Activated naive CD4-positive, alpha-beta T cell treated with anti-CD3 and anti-CD28 coated beads, Interleukin-2, amount 10 ng/mL, durations not matched to agents 7 days and 5 days (primary cell): ENCODE measurements at regions not wholly inside any gene's neighbourhood (a gene's known extent, or its start where the extent isn't known, plus 50 kb on each side); places are given as distances from the start of the nearest gene placed in this dataset.

Experiments
- CTCF ChIA-PET: fragments of 350-600 bp; sonication (Branson Sonifier 250); formaldehyde crosslinking; loops from one replicate; lab custom pipeline; 2021; ENCODE audit warnings: antibody characterized with exemption; lab: Charles Lee
- DNase-seq: peaks from one replicate; pipeline ENCODE4 v3.0.0-alpha.2; 2020
- H3K27ac Mint-ChIP-seq: one replicate; pipeline ENCODE4 v1.8.0; 2021; ENCODE audit warnings: mild to moderate bottlenecking, moderate library complexity, mixed read lengths
- H3K27me3 Mint-ChIP-seq: one replicate; pipeline ENCODE4 v1.8.0; 2021; ENCODE audit warnings: mild to moderate bottlenecking, mixed read lengths
- H3K36me3 Mint-ChIP-seq: one replicate; pipeline ENCODE4 v1.8.0; 2021; ENCODE audit warnings: mixed read lengths
- H3K4me1 Mint-ChIP-seq: one replicate; pipeline ENCODE4 v1.8.0; 2021; ENCODE audit warnings: mixed read lengths
- H3K4me3 Mint-ChIP-seq: one replicate; pipeline ENCODE4 v1.8.0; 2021; ENCODE audit warnings: mild to moderate bottlenecking, moderate library complexity, mixed read lengths
- H3K9me3 Mint-ChIP-seq: one replicate; pipeline ENCODE4 v1.8.0; 2021; ENCODE audit warnings: mixed read lengths

DNA sequence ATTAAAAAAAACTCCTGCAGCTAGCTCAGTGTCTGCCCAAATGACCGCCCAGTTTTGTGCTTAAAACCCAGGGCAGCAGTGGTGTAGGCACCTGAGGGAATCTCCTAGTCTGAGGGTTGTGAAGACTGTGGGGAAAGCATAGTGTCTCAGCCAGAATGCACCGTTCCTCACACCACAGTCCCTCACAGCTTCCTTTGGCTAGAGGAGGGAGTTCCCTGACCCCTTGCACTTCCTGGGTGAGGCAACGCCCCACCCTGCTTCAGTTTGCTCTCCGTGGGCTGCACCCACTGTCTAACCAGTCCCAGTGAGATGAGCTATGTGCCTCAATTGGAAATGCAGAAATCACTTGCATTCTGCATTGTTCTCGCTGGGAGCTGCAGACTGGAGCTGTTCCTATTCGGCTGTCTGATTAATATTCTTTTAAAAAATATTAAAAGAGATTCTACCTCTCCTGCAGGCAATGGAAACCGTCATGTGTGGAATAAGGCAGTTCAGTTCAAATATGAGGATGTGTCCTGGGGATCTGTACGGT lies 645.7 kb downstream of the FGF9 start:
- H3K9me3 Mint-ChIP-seq: no peaks in the 10 kb centered on the region
- H3K27me3 Mint-ChIP-seq: no peaks in the 10 kb centered on the region
- H3K36me3 Mint-ChIP-seq: no peaks in the 10 kb centered on the region
- H3K4me3 Mint-ChIP-seq: no peak overlapping the region
- DNase-seq: no peak
- H3K27ac Mint-ChIP-seq: no peak overlapping the region
- CTCF ChIA-PET: no interaction called here
- H3K4me1 Mint-ChIP-seq: no peaks in the 10 kb centered on the region

DNA sequence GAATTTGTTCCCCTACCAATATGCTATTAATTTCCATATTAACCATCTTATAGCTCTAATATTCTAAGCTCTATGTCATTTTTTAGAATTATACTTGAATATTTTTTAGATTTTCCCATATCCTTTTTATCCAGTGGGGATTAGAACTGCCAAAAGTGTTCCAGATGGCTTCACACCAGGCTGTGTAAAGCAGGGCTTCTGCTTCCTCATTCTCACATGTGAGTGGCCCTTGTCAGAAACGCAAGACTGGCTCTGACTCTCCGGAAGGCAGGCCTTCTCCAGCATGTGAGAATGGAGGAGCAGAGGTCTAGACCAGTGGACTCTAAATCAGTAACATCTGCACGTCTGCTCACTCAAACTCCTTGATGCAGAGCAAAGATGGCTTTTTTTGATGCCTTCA lies 650.1 kb downstream of the FGF9 start:
- Mint-ChIP-seq H3K27me3 (no peaks in the 10 kb centered on the region), H3K4me1 (no peaks in the 10 kb centered on the region), H3K27ac (no peak overlapping the region), H3K9me3 (no peaks in the 10 kb centered on the region), H3K36me3 (no peaks in the 10 kb centered on the region), H3K4me3 (no peak overlapping the region)
- no peak for DNase-seq
- CTCF ChIA-PET: no interaction called here

DNA sequence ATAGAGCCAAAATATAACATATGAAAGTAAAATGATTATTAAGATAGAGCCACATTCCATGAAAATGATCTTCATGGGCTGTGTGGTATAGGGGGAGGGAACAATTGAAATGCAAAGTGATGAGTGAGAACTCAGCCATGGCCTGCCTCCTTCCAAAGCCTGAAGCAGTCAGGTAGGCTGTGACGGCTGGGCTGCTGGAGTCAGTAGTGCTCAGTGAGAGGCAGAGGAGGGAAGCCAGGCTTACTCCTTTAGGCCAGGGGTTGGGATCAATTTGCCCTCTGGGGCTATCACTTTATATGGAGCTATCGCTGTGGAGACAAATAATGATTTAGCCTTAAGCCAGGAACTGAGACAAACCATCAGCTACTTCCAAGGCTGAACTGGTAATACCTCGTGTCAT lies 654.9 kb downstream of the FGF9 start:
- no peaks in the 10 kb centered on the region for H3K9me3 Mint-ChIP-seq
- H3K36me3 Mint-ChIP-seq: no peaks in the 10 kb centered on the region
- no peak overlapping the region for H3K27ac Mint-ChIP-seq
- no peak overlapping the region for H3K4me3 Mint-ChIP-seq
- DNase-seq: no peak
- no peaks in the 10 kb centered on the region for H3K4me1 Mint-ChIP-seq
- CTCF ChIA-PET: no interaction called here
- H3K27me3 Mint-ChIP-seq: no peaks in the 10 kb centered on the region

DNA sequence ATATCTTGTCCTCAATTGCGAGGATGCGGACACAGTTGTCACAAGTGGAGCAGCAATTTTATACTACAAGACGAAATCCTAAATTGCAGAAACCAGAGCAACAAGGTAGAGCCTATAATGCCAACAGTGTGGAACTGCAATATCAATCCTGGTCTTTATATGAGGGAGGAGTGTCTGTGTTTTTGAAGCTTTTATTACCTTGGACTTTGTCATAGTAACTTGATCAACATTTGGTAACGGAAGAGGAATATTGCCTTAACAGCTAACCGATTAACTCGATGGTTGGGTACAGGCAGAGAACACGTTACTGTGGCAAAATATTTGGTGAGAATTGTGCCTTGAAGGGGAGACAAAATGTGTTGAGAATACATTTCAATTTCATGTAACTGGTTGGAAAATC lies 661.5 kb downstream of the FGF9 start:
- Mint-ChIP-seq H3K27me3 (no peaks in the 10 kb centered on the region), H3K4me3 (no peak overlapping the region), H3K4me1 (no peaks in the 10 kb centered on the region), H3K27ac (no peak overlapping the region), H3K36me3 (no peaks in the 10 kb centered on the region), H3K9me3 (no peaks in the 10 kb centered on the region)
- no peak for DNase-seq
- CTCF ChIA-PET: interaction anchor here (0.5 kb wide), 1 partner anchor 332 kb away, joined by 3 read pairs; no protein-coding TSS in a partner anchor

DNA sequence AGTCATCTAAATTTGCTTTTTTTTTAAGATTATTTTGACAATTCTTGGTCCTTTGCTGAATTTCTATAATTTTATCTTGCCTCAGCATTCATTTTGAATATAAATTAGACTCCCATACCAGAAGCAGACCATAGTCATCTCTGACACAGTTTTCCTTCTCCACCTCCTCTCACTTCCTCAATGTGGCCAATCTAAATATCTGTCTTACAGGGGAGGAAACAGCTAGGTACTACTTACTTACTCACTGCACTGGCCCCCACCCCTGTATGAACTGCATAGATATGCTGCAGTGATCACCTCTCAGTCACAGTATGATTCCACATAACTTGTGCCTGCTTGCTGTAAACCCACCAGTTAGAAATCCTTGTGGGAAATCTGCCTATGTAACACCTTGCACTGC lies 665.6 kb downstream of the FGF9 start:
- no peak overlapping the region for H3K27ac Mint-ChIP-seq

DNA sequence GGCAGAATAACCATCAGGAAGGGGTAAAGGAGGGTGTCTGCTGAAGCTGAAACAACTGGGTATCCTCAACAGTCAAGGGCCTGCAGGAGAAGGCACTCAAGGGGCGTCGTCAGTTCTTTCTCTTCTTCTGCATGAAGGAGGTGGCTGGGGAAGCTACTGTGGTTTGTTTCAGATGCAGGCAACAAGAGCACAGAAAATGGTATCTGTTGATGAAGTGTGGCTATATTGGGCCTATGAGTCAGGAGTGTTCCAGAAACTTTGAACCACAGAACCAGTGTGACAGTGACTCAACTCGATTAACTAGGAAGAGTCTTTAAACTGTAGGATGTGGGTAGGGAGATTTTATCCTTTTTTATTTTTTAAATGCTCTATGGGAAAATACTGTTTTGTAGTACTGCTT lies 686.3 kb downstream of the FGF9 start:
- Mint-ChIP-seq H3K4me3 (no peak overlapping the region), H3K27ac (no peak overlapping the region), H3K27me3 (no peaks in the 10 kb centered on the region), H3K4me1 (no peaks in the 10 kb centered on the region), H3K36me3 (no peaks in the 10 kb centered on the region), H3K9me3 (peaks cover 2% of the 10 kb centered on the region)
- CTCF ChIA-PET: no interaction called here
- peak; percentile 20 for DNase-seq

More for the DNA sequence above, 665.6 kb downstream of the FGF9 start:
- peaks cover 5% of the 10 kb centered on the region for H3K9me3 Mint-ChIP-seq
- CTCF ChIA-PET: no interaction called here
- H3K36me3 Mint-ChIP-seq: no peaks in the 10 kb centered on the region
- no peaks in the 10 kb centered on the region for H3K27me3 Mint-ChIP-seq
- H3K4me3 Mint-ChIP-seq: no peak overlapping the region
- no peak for DNase-seq
- H3K4me1 Mint-ChIP-seq: no peaks in the 10 kb centered on the region

DNA sequence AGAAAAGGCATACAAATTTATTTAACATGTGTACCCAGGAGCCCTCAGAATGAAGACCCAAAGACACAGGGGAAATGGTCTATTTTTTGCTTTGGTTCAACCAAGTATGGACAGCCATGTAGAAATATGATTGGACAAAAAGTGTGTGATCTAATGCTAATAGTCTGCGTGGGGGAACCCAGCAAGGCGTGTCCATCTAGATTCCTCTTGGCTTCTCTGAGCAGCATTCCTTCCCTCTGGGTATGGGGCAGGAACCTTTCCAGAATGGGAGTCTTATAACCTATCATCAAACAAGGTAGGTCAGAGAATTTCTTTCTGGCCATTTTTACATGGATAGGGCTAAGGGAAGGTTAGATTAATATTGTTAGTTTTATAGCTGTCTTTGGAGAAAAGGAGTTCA lies 698.2 kb downstream of the FGF9 start:
- no peaks in the 10 kb centered on the region for H3K36me3 Mint-ChIP-seq

DNA sequence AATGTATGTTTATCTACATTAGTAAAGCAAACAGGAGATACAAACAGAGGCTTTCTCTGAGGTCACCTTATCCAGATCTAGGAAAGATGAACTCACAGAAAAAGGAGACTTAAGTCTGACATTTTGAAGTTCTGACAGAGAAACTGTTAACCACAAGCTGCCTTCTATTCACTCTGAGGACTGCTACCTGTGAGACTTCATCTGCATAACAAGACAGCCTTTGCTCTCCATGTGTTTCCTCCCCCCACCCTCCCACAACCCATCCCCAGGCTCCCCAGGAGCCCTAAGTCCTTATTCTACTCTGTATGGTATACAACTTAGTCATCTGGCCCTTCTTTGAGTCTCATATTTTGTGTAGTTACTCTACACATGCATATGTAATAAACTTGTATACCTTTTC lies 699.0 kb downstream of the FGF9 start:
- CTCF ChIA-PET: no interaction called here
- no peaks in the 10 kb centered on the region for H3K4me1 Mint-ChIP-seq
- peaks cover 17% of the 10 kb centered on the region for H3K9me3 Mint-ChIP-seq
- no peaks in the 10 kb centered on the region for H3K36me3 Mint-ChIP-seq
- no peaks in the 10 kb centered on the region for H3K27me3 Mint-ChIP-seq
- H3K27ac Mint-ChIP-seq: no peak overlapping the region
- no peak overlapping the region for H3K4me3 Mint-ChIP-seq
- no peak for DNase-seq

More for the DNA sequence above, 698.2 kb downstream of the FGF9 start:
- H3K27ac Mint-ChIP-seq: no peak overlapping the region
- no peak overlapping the region for H3K4me3 Mint-ChIP-seq
- CTCF ChIA-PET: no interaction called here
- no peaks in the 10 kb centered on the region for H3K27me3 Mint-ChIP-seq
- no peaks in the 10 kb centered on the region for H3K4me1 Mint-ChIP-seq
- H3K9me3 Mint-ChIP-seq: peaks cover 20% of the 10 kb centered on the region
- DNase-seq: no peak

DNA sequence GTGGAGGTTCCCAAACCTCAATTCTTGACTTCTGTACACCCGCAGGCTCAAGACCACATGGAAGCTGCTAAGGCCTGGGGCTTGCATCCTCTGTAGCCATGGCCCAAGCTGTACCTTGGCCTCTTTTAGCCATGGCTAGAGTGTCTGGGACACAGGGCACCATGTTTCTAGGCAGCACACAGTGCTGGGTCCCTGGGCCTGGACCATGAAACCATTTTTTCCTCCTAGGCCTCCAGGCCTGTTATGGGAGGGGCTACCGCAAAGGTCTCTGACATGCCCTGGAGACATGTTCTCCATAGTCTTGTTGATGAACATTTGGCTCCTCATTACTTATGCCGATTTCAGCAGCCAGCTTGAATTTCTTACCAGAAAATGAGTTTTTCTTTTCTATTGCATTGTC lies 701.4 kb downstream of the FGF9 start:
- H3K4me1 Mint-ChIP-seq: no peaks in the 10 kb centered on the region
- H3K27me3 Mint-ChIP-seq: no peaks in the 10 kb centered on the region
- CTCF ChIA-PET: no interaction called here
- H3K27ac Mint-ChIP-seq: no peak overlapping the region
- no peak for DNase-seq
- H3K4me3 Mint-ChIP-seq: no peak overlapping the region
- H3K36me3 Mint-ChIP-seq: no peaks in the 10 kb centered on the region
- H3K9me3 Mint-ChIP-seq: peaks cover 15% of the 10 kb centered on the region

DNA sequence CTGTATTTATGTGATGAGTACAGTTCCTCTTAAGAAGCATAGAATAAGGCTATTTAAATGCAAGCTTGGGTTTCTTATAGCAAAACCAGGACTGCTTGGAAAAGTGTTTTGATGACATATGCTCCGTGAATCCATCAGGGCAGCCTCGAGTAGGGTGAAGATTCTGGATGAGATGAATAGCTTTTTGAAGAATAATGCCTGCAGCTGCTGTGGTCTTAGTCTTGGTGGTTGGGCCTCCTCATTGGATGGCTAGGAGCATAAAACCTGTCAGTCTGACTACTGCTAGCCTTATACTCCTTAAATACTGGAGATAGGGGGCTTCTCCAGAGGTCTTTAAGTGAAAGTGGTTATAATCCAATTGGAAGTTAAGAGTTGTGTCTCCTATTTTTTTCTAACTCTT lies 704.3 kb downstream of the FGF9 start:
- Mint-ChIP-seq H3K9me3 (peaks cover 17% of the 10 kb centered on the region), H3K36me3 (no peaks in the 10 kb centered on the region), H3K27ac (no peak overlapping the region), H3K27me3 (no peaks in the 10 kb centered on the region), H3K4me3 (no peak overlapping the region), H3K4me1 (no peaks in the 10 kb centered on the region)
- DNase-seq: no peak
- CTCF ChIA-PET: no interaction called here

DNA sequence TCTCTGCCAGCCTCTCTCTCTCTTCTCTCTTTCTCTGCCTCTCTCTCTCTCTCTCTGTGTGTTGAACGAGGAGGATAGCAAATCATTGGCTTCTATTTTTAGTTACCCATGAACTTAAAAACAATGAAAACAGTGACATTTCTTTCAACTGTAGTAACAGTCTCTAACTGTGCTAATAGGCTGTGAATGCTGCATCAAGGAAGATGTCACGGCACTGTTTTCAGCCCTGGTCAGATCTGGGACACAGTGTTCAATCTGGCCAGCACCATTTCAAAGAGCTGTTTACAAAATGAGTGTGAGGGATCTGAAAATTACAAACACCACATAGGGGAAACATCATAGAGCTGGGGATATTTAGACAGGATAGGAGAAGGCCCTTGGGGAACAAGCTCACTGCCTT lies 717.0 kb downstream of the FGF9 start:
- H3K9me3 Mint-ChIP-seq: no peaks in the 10 kb centered on the region
- no peak overlapping the region for H3K27ac Mint-ChIP-seq
- no peak overlapping the region for H3K4me3 Mint-ChIP-seq
- H3K27me3 Mint-ChIP-seq: no peaks in the 10 kb centered on the region
- H3K36me3 Mint-ChIP-seq: no peaks in the 10 kb centered on the region
- CTCF ChIA-PET: no interaction called here
- no peaks in the 10 kb centered on the region for H3K4me1 Mint-ChIP-seq
- DNase-seq: no peak

DNA sequence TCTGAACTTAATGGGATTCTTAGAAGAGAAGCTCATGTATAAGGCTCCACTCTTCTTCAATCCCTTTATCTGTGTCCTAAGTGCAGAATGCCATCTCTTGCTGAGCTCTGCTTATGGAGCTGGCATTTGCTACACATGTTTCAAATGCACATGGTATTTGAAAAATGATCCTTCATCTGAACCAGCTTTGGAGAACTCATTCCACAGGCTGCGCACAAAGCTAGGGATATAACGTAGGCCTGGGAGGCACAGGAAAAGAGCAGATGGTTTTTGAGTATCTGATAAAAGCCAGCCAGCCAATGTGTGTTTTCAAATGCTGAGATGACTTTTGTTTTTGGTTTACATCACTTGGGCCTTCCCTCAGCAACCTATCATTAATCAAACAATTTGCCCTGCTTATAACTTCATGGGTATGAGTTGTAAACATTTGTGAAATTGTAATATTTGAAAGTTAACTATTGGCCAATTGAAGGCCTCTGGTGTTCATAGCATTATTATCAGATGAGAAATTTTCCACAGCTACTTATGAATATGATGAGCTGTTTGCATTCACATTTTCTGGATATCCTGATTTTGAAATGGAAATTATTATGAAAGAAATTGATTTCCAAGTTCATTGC lies 729.0 kb downstream of the FGF9 start:
- Mint-ChIP-seq H3K27ac (no peak overlapping the region), H3K36me3 (no peaks in the 10 kb centered on the region), H3K9me3 (no peaks in the 10 kb centered on the region), H3K4me3 (no peak overlapping the region), H3K27me3 (no peaks in the 10 kb centered on the region), H3K4me1 (no peaks in the 10 kb centered on the region)
- CTCF ChIA-PET: no interaction called here
- no peak for DNase-seq

DNA sequence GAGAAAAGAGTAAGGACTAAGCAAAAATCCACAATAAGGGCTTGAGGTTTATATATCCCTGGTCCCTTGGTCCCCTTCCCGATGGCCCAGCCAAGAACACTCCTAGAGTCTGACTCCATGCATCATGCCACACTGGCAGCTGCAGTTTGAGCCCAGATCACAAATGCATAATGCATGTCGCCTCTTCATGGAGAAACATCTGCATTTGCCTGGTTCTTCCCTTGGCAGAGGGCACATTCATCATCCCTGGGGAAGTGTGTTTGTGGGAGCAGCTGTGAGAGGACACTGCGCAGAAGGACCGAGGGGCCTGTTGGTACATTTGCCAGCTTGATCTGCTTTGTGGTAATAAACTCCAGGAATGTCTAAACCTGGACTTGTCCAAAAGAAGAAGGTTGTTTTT lies 731.8 kb downstream of the FGF9 start:
- H3K4me3 Mint-ChIP-seq: no peak overlapping the region
- H3K27me3 Mint-ChIP-seq: no peaks in the 10 kb centered on the region
- no peaks in the 10 kb centered on the region for H3K4me1 Mint-ChIP-seq
- H3K9me3 Mint-ChIP-seq: no peaks in the 10 kb centered on the region
- CTCF ChIA-PET: no interaction called here
- H3K36me3 Mint-ChIP-seq: no peaks in the 10 kb centered on the region
- no peak for DNase-seq
- no peak overlapping the region for H3K27ac Mint-ChIP-seq

DNA sequence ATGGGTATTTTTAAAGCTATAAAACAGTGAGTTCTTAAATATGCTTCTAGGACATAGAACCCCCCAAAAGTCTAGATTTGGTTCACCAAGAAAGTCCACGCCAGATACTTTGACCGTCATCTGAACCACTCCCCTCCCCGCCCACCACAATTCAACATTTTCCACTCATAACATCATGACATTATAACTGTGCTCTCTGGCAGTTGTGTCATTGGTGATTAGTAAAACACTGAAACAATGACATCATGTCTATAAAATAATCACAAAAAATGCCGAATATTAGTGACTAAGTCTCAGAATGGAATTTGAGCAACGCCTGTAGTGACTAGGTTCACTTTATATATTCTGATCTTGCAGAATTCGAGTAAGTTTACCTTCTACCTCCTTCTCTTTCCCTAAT lies 732.3 kb downstream of the FGF9 start:
- no peaks in the 10 kb centered on the region for H3K9me3 Mint-ChIP-seq
- CTCF ChIA-PET: no interaction called here
- H3K4me3 Mint-ChIP-seq: no peak overlapping the region
- H3K36me3 Mint-ChIP-seq: no peaks in the 10 kb centered on the region
- H3K4me1 Mint-ChIP-seq: no peaks in the 10 kb centered on the region
- no peak overlapping the region for H3K27ac Mint-ChIP-seq
- no peaks in the 10 kb centered on the region for H3K27me3 Mint-ChIP-seq
- no peak for DNase-seq

DNA sequence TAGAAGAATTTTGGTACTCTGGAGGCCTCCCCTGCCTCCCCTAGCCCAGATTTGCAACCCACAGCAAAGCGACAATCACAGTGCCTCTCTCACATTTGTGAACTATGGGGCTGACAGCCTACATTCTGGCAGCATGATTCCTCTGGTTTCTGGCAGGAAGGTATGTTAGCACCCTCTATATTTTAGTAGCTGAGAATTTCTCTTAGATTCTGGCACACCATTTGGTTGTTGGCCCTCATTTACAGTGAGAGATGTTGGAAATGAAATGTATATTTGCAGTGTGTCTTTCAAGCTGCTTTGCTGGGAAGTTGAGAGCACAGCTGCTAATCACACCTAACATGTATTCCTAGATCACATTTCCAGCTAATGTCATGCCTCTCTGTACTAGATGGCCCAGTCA lies 735.0 kb downstream of the FGF9 start:
- no peaks in the 10 kb centered on the region for H3K4me1 Mint-ChIP-seq
- no peak overlapping the region for H3K4me3 Mint-ChIP-seq
- no peak overlapping the region for H3K27ac Mint-ChIP-seq
- CTCF ChIA-PET: no interaction called here
- DNase-seq: no peak
- no peaks in the 10 kb centered on the region for H3K36me3 Mint-ChIP-seq
- H3K9me3 Mint-ChIP-seq: no peaks in the 10 kb centered on the region
- H3K27me3 Mint-ChIP-seq: no peaks in the 10 kb centered on the region

DNA sequence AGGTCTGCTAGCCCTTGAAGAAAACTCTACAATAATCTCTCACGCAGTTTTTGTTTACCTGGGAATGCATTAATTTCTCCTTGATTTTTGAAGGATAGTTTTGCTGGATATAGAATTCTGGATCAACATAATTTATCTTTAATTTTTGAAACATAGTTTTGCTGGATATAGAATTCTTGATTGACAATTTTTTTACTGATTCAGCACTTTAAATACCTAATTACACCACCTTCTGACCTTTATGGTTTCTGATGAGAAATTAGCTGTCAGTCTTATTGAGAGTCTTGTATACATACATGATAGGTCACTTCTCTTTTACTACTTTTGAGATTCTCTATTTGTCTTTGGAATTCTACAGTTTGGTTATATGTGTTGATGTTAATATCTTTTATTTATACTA lies 741.6 kb downstream of the FGF9 start:
- Mint-ChIP-seq H3K4me3 (no peak overlapping the region), H3K27ac (no peak overlapping the region), H3K4me1 (no peaks in the 10 kb centered on the region), H3K36me3 (no peaks in the 10 kb centered on the region), H3K27me3 (no peaks in the 10 kb centered on the region), H3K9me3 (peaks cover 8% of the 10 kb centered on the region)
- CTCF ChIA-PET: no interaction called here
- DNase-seq: no peak
